ENCODE measurements at regions not wholly inside any gene's neighbourhood (a gene's known extent, or its start where the extent isn't known, plus 50 kb on each side); places are given as distances from the start of the nearest gene placed in this dataset.
"Not testable (repeated sequence)": the region's sequence is repeated elsewhere in the genome, so short reads cannot be mapped to it uniquely, and the experiment has no call there.

DNA sequence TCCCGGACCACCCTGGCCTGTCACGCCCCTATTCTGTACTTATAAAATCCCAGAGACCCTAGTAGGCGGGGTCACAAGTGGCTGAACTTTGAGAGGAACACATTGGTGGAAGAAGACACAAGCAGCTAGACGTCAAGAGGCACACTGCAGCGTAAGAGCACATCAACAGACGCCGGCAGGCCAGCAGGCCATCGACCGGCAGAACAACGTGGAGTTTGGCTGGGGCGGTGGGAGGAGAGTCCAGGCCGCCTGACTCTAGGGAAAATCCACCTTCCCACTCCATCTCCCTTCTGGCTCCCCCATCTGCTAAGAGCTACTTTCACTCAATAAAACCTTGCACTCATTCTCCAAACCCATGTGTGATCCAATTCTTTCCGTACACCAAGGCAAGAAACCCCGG, 601.8 kb upstream of the CDH2 start:
- no peak for DNase-seq (ENCODE audit: low spot score)

DNA sequence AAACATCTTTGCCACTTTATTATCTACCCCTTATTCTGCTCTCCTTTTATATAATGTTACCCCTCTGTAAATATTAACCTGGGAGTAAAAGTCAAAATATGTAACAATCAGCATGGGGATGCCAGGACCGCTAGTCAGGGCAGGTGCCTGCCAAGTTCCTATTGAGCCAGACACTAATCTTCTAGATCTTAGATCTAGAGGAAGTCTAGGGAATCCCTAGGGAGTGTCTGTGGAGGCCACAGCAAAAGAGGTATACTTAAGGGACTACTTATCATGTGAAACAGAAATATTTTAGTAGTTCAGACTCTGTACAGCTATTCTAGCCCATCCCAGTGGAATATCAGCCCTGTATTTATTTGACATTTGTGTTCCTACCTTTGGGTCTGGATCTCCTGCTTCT, 600.8 kb upstream of the CDH2 start:
- no peak for DNase-seq (ENCODE audit: low spot score)

DNA sequence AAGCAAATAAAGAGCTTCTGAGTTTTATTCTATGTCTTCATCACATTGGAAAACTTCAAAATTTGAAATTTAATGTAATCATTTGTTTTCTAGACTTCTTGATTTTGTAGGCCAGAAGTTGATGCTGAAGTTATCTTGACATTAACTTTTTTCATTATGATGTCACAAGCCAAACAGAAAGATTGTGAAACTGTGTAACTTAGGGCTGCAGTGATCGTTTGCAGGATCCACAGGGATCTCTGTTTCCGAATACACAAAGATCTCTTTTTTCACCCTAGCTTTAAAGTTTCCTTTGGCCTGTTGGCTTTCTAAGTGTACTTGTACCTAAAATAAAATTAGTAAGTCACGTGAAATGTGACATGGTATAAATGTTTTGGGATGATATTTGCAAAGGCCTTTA, 594.9 kb upstream of the CDH2 start:
- peak; percentile 9 for DNase-seq (ENCODE audit: low spot score)

DNA sequence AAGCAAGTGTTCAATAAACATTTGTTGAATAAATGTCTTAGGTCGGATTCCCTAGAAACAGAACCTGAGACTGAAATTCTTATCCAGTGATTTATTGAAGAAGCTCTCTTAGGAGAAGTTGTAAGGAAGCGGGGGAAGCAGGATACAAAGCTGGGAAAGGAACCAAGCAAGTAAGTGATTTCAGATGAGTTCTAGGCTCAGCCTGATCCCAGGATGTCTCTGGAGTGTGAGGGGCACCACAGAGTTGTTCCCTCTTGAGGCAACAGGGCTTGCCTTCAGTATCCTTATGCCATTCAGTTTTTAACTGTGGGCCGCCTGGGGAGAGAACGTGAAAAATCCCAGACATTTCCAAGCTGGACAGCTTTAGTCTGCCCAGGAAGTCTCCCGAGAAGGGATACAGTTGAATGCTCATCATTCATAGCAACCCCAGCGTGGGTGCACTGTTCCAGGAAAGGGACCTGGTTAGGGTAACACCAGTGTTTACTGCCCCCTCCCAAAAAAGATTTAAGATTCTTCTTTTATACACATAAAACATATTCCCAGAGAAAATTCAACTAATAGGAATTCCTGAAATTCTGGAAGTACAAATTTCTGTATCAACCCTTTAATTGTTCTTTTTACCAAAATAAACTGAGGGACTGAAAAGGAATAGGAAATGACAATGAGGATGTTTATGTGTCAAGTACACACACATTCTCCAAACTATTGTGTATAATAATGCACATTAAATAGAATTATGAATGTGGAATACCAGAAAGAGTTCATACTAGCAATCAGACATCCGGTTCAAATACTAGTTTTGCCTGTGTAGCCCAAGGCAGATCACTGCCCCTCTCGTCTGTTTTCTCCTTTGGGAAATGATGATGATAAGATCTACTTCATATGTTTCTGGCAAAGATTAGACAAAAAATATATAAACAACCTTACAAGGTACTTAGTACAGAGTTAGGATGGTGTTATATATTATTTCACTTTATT, 592.1 kb upstream of the CDH2 start:
- no peak for DNase-seq (ENCODE audit: low spot score)

DNA sequence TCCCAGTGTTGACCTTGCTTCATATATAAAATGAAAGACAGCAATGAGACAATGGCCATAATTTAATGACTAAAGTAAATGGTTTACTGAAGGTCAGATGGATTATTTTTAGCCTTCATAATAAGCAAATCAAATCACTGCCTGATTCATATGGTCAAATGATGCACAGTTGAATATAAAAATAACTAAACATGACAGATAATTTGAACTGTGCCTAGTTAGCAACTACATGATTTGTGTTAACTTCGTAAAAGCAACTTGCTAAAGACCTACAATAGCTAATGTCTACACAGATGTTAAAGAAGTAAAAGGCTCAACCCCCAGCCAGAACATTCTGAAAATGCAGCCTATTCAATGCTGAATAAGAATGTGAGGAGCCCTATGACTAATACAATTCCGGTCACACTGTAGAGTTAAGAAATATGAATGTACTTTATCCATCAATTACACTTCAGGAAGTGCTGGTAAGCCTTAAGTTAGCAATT, 590.8 kb upstream of the CDH2 start:
- peak; percentile 20 for DNase-seq (ENCODE audit: low spot score)

DNA sequence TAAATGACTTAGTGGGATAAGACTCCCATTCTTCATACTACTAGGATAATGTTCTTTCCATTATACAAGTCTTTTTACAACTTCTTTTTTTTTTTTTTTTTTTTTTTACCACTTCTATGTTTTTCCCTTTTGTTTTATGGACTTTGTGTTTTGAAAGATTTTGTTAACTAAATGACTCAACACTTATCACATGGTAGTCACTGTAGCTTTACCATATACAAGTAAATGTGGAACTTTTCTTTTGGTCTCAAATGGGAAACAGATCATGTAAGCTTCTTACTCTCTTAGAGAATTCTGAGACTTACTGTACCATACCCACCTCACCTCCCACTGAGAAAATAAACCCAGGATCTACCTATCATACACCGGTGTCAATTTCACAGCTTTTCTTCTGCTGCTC, 590.3 kb upstream of the CDH2 start:
- DNase-seq (ENCODE audit: low spot score), result no peak

DNA sequence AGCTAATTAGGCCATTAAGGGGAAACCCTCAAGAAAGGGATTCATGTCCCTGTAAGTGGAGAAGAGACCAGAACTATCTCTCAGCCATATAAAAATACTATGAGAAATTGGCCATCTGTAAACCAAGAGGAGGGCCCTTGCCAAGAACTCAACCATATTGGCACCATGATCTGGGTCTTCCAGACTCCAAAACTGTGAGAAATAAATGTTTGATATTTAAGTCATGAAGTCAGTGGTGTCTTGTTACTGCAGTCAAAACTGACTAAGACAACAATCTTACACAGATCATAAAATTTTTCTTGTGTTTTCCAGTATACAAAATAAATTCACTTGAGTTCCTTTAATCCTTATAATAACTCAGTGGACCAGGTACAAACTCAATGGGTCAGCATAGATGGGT, 589.8 kb upstream of the CDH2 start:
- DNase-seq (ENCODE audit: low spot score), result no peak

DNA sequence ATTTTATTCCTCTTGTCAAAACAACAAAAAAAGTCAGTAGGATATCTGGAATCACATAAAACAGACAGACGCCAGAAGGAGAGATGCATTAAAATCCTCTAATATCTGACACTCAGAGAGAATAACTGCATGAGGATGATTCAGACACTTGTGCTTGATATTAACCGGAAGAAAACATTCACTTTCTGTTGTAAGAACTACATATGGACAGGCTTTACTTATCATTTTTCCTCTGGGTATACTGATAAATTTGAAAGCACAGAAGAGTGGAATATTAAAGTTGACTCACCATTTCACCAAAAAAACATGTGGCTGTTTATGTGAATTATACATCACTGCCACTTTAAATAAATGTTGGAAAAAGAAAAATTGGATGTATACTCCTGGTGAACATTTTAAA, 589.1 kb upstream of the CDH2 start:
- DNase-seq (ENCODE audit: low spot score), result no peak

DNA sequence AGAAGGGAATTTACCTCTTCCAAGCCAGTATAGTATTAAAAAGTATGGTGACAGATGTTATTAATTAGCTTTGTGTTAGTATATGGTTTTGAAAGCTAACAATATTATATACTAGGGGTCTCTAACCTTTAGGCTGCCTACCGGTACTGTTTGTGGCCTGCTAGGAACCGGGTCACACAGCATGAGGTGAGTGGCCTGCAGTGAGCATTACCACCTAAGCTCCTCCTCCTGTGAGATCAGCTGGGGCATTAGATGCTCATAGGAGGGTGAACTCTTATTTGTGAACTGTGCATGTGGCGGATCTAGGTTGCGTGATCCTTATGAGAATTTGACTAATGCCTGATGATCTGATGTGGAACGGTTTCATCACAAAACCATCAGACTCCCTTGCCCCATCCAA, 583.4 kb upstream of the CDH2 start:
- no peak for DNase-seq (ENCODE audit: low spot score)

DNA sequence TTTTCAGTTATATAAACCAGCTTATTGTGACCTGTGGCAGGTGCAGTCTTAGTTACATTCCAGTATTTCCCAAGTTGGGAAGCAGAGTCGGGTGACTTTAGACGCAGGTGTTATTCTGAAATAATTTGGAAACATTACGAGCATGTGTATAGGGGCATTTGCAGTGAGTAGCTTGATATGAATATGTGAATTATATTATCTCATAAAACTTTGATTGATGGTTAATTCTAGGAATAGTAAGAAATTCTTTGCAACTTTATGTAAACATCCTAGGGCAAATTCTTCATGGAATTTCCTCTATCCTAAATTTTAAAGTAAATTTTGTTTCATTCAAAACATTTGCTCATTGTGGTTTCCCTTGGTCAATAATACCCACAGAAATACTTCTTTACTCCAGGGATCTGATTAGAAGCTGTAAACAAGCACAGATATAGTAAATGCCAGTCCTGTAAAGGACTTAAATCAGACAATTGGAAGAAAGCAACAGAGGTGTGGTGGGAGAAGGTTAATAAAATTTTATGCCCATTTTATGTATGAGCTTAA, 580.6 kb upstream of the CDH2 start:
- DNase-seq (ENCODE audit: low spot score), result no peak

DNA sequence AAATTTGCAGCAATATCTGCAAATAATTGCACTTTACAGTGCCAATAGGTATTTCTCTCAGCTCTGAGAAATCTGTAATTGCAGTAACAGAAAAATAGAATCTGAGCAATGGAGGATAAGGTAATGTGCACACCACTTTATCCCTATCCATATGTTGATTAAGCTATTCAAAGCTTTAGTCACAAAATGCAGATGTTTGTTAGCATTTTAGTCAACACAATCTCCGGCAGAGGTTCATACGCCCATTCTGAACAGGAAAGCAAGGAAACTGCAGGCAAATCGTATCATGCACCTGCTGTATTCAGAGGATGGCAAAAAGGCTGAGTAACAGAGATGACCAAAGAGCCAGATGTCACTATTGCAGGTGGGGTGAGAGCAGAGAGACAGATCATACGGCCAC, 566.2 kb upstream of the CDH2 start:
- DNase-seq (ENCODE audit: low spot score), result no peak

DNA sequence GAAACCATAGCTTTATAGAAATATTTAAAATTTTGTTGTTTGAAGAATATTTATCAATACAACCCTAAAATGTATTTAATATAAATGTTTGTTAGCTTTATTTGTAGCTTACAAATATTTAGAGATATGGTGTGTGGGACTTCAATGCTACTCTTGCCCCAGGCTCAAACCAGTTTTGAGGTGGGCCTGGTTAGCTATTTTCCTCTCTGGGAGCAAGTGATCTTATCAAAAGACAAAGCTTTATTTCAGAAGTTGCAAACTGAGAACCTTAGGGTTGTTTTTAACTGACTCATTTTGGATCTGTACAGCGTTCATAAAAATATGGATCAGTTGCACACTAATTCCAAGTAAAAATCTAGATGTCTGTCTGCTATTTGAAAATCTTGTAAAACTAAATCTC, 563.6 kb upstream of the CDH2 start:
- DNase-seq (ENCODE audit: low spot score), result no peak

DNA sequence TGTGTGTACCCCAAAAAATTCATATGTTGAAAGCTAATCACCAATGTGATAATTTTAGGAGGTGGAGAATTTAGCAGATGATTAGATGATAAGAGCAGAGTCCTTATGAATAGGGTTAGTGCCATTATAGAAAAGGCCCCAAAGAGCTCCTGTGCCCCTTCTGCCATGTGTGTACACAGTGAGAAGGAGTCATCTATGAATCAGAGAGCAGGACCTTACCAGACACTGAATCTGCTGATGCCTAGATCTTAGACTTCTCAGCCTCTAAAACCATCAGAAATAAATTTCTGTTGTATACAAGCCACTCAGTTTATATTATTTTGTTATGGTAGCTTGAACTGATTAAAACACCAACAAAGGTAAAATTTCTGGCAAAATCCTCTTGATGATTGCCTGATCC, 560.0 kb upstream of the CDH2 start:
- no peak for DNase-seq (ENCODE audit: low spot score)

DNA sequence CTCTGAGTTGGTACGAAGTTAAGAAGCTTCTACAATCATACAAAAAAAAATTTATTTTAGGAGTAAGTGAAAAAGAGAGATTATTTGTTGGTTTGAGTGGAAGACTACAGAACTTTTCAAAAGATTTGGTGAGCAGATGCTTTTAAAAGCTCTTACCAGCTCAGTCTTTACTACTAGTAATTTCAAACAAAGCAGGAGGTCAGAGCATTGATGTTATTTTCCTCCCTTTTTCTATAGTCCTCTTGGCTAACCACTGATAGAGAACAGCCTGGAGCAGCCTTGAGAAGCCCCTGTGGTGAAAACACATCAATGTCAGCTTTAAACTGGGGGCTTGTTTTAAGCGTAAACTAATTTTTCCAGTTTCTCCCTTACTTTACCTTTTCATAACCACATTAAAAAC, 559.3 kb upstream of the CDH2 start:
- no peak for DNase-seq (ENCODE audit: low spot score)

DNA sequence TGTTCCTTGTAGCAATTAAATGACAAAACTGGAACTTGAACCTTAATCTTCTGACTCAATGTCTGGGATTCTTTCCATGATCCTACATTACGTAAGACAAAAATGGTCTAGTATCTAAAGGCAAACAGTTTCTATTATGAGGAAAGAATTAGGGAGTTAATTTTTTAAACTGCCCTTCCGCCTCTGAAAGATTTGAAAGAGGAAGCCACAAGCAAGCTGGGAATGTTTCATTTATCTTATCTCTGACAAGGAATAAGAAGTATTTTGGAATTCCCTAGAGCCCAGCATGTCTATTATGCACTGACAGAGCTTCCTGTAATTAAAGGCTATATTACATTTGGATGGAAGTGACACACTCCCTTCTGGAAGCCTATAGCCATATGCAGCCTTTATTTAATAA, 558.8 kb upstream of the CDH2 start:
- DNase-seq (ENCODE audit: low spot score), result peak; percentile 20

DNA sequence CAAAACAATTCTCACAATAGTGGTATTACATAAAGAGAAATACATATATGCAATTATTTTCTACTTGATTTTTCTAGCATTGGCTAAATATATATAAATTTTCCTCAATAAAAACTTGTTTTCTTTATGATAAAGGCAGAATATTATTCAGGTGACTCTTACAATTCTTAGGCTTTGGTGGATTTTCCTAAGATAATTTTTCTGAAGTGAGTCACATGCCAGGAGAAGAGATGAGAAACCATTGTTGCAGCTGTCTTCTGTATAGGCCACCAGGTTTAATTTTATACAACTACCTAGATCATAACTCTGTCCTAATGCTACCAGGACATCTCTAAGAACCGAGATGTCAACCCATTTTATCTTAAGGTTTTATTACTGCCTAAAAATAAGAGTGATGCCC, 552.4 kb upstream of the CDH2 start:
- peak; percentile 12 for DNase-seq (ENCODE audit: low spot score)

DNA sequence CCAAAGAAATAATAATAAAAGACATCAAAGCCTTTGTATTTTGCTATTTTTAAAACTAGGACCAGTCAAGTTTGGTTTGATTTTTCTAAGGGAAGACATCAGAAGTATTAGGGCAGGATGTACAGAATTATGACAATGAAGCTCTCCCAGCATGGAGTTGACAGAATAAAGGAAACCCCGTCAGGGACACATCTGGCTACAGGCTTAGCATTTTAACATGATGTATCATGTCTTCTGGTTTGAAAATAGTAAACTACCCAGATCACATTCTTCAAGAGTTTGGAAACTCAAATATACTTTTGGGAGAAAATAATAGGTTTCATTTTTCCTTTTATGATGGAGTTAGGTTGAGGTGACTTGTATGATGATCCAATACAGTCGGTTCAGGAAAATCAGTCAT, 552.0 kb upstream of the CDH2 start:
- DNase-seq (ENCODE audit: low spot score), result peak; percentile 19

DNA sequence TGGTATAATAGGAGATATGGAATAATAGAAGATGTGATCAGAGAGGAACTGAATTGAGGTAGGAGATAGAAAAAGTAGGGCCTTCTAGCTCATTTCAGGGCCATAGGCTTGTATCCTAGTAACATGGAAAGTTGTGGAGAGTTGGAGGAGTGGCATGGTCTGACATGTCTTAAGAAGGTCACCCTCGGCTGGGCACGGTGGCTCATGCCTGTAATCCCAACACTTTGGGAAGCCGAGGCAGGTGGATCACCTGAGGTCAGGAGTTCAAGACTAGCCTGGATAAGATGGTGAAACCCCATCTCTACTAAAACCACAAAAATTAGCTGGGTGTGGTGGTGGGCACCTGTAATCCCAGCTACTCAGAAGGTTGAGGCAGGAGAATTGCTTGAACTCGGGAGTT, 550.3 kb upstream of the CDH2 start:
- not testable (repeated sequence) for DNase-seq (ENCODE audit: low spot score)

DNA sequence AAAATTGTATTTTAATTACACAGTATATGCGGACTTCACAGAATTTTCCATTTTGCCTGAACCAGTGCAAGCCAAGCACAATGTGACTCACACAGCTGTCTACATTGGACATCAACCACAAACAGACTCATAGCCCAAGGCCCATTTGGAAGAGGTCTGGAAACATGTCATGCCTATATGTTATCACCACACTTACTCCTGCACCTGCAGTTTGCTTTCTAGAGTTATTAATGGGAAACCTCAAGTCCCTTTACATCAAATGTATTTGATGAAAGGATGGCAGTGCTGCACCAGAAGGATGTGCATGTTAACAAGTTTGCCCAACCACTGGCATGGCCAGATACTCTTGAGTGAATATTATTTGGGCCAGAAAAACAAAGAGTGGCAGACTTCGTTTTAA, 548.9 kb upstream of the CDH2 start:
- DNase-seq (ENCODE audit: low spot score), result no peak

DNA sequence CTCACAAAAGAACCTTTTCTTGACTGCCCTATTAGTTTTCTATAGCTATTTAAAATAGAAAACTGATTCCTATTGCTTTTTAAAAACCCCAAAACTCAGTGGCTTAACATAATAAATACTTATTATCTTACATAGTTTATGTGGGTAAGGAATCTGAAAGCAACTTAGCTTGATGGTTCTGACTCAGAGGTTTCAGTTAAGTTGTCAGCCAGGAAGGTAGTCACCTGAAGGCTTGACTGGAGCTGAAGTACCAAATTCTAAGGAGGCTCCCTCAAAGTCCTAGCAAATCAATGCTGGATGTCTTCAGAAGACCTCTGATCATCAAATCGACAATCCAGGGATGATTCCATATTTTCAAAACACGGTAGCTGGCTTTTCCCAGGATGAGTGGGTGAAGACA, 546.6 kb upstream of the CDH2 start:
- no peak for DNase-seq (ENCODE audit: low spot score)

DNA sequence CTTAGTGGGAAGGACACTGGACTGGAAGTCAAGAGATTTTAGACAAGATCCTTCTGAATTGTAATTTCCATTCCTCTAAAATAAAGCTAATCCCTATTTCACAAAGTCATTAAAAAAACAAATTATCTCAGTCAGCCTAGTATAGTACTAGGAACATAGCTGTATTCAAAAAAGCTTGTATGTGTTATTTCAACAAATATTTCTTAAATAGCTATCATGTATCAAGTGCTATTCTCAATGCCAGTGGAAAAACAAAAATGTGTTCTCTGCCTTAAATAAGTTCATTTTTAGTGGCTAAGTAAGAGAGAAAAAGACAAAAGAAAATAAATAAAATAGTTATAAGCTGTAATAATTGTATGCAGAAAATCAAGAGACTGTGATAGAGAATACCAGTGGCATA, 541.8 kb upstream of the CDH2 start:
- DNase-seq (ENCODE audit: low spot score), result no peak

DNA sequence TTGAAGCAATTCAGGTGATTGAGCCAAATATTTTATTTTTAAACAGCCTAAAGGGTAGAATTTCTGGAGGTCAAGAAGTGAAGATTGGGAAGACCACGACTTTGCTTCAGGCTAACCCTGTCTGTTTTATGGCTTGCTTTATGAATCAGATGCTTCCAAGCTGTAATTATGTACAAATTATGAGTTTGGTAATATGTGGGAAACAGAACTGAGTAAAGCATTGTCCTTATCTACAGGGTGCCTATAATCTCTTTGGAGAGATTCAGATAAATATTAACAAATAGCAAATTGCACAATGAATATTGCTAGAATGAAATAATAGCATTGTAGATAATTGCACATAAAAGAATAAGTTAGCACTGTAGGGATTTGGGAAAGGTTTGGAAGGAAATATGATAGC, 539.4 kb upstream of the CDH2 start:
- DNase-seq (ENCODE audit: low spot score), result no peak

DNA sequence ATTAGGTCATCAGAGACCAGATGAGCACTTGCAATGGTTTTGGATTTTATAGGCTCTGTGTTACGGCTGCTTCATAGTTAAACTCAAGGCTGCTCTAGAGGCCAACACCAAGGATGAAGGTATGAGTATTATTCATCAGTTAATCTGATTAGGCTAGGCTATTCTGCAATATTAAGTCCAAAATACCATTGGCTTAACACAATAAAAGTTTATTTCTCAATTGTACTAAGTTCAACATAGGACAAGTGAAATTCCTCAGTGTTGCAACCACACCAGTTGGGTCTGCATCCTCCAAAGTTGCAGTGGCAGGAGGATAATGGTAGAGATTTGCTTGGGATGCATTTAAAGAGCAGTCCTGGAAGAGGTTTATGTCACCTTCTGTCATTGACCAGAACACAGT, 538.3 kb upstream of the CDH2 start:
- DNase-seq (ENCODE audit: low spot score), result no peak

DNA sequence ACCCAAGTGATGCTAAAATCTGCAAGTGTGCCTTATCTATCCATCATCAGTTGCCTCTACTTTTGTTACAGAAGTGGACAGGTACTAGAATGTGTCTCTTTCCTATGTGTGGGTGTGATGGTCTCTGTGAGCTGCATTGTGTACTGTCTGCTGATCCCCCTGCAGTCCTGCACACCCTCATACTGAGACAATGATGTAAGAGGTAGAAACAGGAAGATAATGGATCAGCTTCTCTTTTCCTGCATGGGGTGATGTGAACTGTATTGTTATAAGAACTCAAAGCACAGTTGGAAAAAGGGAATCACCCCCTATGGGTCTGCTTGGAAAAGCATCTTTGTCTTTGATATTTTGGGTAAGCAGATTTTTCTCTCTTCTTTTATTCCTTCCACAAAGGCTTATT, 537.6 kb upstream of the CDH2 start:
- DNase-seq (ENCODE audit: low spot score), result no peak

All from AG20443 (cell line).